Superior temporal gyrus (tissue), 1 donor: ENCODE measurements at regions not wholly inside any gene's neighbourhood (a gene's known extent, or its start where the extent isn't known, plus 50 kb on each side); places are given as distances from the start of the nearest gene placed in this dataset.
"Not testable (repeated sequence)": the region's sequence is repeated elsewhere in the genome, so short reads cannot be mapped to it uniquely, and the experiment has no call there.

Source experiments
- DNase-seq: peaks from one replicate; pipeline ENCODE4 v3.0.0-alpha.2; 2016; ENCODE audit errors: extremely low spot score

GRCh38 chr13:50267917-50268316 is 252.7 kb downstream of the KCNRG start:
- DNase-seq: no peak

- DNase-seq: no peak
These were observed 253.3 kb downstream of the KCNRG start for GRCh38 chr13:50268500-50268899.

DNA sequence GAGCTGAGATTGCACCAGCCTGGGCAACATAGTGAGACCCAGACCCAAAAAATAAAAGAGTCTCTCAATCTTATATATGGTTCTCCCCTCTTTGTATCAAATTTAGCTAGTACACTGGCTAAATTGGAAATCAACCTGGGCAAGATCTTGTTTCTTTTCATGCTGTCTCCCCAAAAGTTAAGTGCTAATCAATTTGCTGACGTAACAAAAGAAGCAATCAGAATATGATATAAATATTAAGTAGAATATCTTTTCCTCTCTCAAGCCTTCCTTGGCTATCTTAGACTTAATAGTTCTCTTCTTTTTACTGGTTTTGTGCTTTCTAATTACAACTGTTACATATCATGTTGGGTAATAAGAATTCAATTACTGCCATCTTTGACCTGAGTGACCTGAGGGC is 258.9 kb downstream of the KCNRG start:
- DNase-seq: no peak

- no peak for DNase-seq
These were observed 260.3 kb downstream of the KCNRG start for GRCh38 chr13:50275392-50276063.

GRCh38 chr13:50276550-50276949 is 261.3 kb downstream of the KCNRG start:
- DNase-seq: no peak

- DNase-seq: no peak
These were observed 261.9 kb downstream of the KCNRG start for GRCh38 chr13:50277127-50277526.

- DNase-seq: no peak
These were observed 262.7 kb downstream of the KCNRG start for GRCh38 chr13:50277906-50278305.

- no peak for DNase-seq
These were observed 265.2 kb downstream of the KCNRG start for GRCh38 chr13:50280441-50280937.

DNA sequence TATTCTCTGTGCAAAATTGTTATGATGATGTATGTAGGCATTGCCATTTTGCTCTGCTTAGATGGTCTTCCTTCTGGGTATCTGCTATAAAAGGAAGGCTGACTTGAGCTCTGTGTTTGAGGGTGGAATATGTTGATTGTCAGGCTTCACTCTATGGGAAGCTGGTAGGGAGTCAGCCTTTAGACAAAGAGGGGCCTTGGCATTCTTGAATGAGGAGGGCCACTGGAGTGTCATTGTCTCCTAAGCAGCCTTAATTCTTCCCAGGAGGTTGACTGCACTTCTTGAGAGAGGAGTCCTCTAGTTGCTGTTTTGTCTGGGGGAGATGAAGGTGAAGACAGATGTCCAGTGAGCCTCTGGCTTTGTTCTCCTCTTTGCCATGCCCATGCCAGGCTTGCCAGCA is 266.8 kb downstream of the KCNRG start:
- DNase-seq: no peak

DNA sequence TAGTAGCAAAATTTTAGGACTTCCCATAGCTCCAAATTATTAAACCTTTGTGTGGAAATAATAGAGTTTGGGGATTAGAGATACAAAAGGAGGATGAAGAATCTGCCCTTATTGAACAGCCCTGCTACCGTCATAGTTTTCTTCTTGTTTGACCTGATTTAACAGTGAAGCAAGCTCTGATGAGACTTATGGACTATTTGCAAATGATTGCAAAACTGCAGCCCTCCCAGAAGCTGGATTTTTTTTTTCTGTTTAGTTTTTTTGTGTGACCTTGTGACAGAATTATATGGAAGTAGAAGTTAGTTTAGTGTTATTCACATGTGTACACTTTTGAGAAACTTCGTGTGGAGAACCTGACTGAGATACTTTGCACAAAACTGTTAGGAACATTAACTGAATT is 267.8 kb downstream of the KCNRG start:
- DNase-seq: no peak

DNA sequence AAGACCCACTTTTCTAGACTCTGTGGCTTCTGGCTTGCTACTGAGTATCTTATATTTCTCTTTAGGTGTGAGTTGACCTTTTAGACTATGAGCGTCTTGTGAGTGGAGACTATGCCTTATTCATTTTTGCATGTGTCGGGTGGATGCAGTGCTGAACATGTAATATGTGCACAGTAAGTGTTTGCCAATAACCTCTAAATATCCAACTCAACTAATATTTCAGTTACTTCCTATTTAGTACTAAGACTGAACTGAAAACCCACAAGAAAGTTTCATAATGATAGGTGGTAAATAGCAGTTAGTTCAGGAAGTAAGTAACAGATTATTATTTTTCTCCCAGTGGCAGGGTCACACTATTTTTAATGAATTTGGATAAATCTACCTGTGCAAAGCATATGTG is 269.3 kb downstream of the KCNRG start:
- DNase-seq: no peak

- no peak for DNase-seq
These were observed 270.0 kb downstream of the KCNRG start for GRCh38 chr13:50285283-50285682.

DNA sequence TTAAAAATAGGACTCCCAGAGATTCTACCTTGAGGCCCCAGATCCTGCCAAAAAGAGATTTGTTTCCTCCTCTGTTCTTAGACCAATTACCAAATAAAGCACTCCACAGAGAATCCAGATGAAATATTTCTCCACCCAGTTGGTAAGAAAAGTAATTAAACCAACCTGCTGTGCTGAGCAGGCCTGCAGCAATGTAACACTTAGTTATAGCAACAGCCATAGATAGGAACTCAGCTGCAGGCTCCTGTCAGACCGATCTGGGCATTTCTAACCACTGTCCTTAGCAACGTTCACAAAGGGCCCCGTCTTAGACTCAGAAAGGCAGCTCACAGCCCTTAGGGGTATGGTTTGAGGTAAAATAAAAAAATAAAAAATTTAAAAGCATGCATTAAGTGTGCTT is 271.1 kb downstream of the KCNRG start:
- no peak for DNase-seq

- no peak for DNase-seq
These were observed 274.9 kb downstream of the KCNRG start for GRCh38 chr13:50290186-50290585.

GRCh38 chr13:50291611-50292010 is 276.4 kb downstream of the KCNRG start:
- no peak for DNase-seq

- no peak for DNase-seq
These were observed 276.8 kb downstream of the KCNRG start for GRCh38 chr13:50292081-50292480.

DNA sequence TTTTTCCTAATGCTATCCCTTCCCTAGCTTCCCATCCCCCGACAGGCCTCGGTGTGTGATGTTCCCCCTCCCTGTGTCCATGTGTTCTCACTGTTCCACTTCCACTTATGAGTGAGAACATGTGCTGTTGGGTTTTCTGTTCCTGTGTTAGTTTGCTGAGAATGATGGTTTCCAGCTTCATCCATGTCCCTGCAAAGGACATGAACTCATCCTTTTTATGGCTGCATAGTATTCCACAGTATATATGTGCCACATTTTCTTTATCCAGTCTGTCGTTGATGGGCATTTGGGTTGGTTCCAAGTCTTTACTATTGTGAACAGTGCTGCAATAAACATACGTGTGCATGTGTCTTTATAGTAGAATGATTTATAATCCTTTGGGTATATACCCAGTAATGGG is 279.2 kb downstream of the KCNRG start:
- DNase-seq: not testable (repeated sequence)

- DNase-seq: no peak
These were observed 284.5 kb downstream of the KCNRG start for GRCh38 chr13:50299546-50300249.

DNA sequence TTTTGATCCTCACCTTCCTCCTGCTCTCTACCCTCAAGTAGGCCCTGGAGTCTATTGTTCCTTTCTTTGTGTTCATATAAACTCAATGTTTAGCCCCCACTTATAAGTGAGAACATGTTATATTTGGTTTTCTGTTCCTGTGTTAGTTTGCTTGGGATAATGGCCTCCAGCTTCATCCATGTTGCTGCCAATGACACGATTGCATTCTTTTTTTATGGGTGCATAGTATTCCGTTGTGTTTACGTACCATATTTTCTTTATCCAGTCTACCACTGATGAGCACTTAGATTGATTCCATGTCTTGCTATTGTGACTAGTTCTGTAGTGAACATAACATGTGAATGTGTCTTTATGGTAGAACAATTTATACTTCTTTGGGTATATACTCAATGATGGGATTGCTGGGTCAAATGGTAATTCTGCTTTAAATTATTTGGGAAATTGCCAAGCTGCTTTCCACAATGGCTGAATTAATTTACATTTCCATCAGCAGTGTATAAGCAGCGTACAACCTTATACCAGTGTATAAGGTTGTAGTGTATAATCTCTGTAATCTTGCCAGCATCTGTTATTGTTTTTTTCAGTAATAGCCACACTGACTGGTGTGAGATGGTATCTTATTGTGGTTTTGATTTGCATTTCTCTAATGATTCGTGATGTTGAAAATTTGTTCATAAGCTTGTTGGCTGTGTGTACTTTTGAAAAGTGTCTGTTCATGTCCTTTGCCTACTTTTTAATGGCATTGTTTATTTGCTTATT is 288.9 kb downstream of the KCNRG start:
- DNase-seq: no peak

- DNase-seq: no peak
These were observed 290.9 kb downstream of the KCNRG start for GRCh38 chr13:50306156-50306555.

DNA sequence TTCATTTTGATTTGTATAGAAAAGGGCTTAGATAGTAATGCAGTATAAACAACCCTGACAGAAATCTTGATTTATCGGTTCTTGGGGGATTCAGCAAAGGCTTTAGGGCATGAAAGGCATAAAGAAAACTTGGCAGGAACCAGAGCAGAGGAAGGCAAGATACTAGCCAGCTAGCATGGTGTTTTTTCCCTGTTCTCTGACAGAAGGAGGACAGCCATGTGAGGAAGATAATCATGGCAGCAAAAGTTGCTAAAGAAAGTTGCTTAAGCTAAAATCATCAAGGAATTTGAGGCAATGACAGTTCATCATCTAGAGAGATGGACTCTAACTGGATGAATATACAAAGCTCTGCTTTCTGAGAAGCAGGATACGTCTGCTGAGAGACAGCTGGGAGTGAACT is 294.1 kb downstream of the KCNRG start:
- DNase-seq: no peak

GRCh38 chr13:50309882-50310594 is 294.8 kb downstream of the KCNRG start:
- no peak for DNase-seq
